ENCODE measurements at regions not wholly inside any gene's neighbourhood (a gene's known extent, or its start where the extent isn't known, plus 50 kb on each side); places are given as distances from the start of the nearest gene placed in this dataset.

DNA sequence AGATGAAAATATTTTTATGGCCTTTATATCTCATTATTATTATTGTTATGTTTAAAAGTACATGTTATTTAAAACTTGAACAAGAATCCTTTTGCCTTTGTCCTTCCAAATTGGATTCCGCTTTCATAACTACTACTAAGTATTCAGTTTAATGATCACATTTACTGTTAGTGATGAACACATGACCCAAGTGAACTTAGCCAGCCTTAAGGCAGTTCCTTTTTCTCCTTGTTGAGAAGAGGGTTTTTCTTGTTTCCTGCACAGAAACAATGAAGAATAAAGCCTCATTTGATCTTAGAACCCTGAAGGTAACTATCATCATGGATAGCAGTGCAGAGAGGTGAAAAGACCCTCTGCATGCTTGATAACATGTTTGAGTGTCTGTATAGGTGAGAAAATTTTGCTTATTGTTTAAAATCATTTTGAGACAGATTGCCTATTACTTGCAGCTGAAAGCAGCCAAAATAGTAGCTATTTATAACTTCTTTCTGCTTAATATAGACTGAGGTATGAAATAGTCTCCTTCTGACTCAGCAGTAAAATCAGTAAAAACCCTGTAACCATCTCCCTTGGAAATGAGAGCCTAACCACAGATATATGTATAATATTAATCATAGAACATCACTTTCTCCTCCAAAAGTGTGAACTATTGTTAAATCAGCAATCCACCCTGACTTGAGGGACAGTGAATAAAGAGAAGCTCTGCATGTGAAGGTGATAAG, 266.2 kb downstream of the SPATA31D1 start:
- DNase-seq (ENCODE audit: low read depth, low spot score), result peak; percentile 55
- in situ Hi-C loops (cut with HindIII; ENCODE audit: low pct_unique_long_range_greater_than_20kb, low sequenced_read_pairs), result no loop called here

DNA sequence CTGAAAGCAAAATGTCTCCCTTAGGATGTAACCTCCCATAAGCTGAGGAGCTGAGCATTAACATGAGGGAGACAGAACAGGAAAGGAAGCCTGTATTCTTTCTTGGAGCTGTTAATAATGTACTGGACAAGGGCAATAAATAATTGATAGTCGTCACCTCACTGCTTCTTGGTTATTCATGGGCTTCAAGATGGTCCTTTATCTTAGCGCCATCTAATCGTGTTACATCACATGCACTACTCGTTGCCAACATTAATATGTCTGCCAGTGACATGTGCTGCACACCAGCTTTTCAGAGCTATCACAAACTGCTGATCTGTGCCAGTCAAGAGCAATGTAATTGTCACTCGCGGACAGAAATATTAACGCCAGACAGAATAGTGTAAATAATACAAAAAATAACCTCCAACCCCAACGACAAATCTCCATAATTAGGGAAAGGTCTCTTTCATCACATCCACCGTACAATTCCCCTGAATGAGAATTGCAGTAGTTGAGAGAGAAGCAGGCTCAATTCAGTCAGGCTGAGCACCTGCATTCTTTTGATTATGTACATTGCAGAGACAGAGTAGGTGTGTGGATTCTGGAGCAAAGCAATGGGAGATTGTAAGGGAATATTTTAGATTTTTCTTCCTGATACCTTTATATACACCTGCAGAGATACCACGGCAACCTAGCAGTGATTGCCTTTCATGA, 267.1 kb downstream of the SPATA31D1 start:
- in situ Hi-C loops (cut with HindIII; ENCODE audit: low pct_unique_long_range_greater_than_20kb, low sequenced_read_pairs), result no loop called here
- DNase-seq (ENCODE audit: low read depth, low spot score), result no peak

DNA sequence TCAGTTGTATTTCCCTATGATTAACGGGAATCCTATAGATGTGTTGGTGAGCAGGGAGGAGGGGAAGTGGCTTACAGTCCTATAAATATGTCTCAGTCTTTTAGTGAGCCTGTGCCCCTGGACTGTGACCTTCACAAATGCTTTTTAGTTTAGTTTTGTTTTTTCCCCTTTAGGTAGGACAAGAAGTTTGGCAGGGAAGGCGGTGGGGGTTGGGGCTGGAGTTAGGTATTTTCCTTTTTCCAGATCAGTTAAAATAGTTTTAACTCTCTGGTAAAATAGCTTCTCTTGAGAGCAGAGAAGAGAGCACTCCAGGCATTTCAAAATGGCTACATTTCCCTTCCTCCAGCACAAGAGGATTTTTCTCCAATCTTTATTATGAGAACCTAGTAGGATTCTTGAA, 272.1 kb downstream of the SPATA31D1 start:
- in situ Hi-C loops (cut with HindIII; ENCODE audit: low pct_unique_long_range_greater_than_20kb, low sequenced_read_pairs), result no loop called here
- no peak for DNase-seq (ENCODE audit: low read depth, low spot score)

DNA sequence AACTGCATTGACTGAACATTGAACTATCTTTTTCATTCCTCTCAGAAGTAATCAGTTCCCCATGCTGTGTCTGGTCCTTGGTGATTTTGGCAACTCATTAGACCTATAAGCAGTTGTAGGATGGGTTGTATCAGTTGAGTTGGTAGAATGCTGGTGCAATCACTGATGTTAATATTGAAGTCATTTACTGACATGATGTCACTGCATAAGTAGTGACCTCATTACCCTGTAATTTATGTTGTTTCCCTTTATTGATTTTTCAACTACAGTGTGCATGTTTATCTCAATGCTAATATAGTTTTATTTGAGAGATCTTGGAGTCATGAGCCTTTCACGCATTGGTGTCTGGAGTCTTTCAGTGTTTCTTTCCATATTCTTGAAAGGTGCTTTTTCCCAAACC, 275.0 kb downstream of the SPATA31D1 start:
- DNase-seq (ENCODE audit: low read depth, low spot score), result no peak
- in situ Hi-C loops (cut with HindIII; ENCODE audit: low pct_unique_long_range_greater_than_20kb, low sequenced_read_pairs), result no loop called here

- in situ Hi-C loops (cut with HindIII; ENCODE audit: low pct_unique_long_range_greater_than_20kb, low sequenced_read_pairs), result no loop called here
- no peak for DNase-seq (ENCODE audit: low read depth, low spot score)
These were observed 282.6 kb downstream of the SPATA31D1 start for GRCh38 chr9:82271106-82271561.

DNA sequence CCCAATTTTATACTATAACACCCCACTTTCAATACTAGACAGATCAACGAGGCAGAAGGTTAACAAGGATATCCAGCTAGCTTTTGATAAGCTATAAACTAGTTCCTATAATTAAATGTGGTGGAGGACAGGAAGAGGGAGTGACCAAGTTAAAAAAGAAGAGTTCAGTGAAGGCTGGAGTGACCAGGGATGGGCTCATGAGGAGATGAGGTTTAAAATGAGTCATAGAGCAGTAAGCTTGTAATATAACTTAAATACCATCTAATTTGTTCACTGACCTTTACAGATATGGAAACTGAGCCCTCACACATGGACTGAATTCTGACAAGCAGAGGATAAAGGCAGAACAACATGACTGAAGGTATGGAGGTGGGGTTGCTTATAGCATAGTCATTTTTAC, 284.5 kb downstream of the SPATA31D1 start:
- in situ Hi-C loops (cut with HindIII; ENCODE audit: low pct_unique_long_range_greater_than_20kb, low sequenced_read_pairs), result no loop called here
- no peak for DNase-seq (ENCODE audit: low read depth, low spot score)

DNA sequence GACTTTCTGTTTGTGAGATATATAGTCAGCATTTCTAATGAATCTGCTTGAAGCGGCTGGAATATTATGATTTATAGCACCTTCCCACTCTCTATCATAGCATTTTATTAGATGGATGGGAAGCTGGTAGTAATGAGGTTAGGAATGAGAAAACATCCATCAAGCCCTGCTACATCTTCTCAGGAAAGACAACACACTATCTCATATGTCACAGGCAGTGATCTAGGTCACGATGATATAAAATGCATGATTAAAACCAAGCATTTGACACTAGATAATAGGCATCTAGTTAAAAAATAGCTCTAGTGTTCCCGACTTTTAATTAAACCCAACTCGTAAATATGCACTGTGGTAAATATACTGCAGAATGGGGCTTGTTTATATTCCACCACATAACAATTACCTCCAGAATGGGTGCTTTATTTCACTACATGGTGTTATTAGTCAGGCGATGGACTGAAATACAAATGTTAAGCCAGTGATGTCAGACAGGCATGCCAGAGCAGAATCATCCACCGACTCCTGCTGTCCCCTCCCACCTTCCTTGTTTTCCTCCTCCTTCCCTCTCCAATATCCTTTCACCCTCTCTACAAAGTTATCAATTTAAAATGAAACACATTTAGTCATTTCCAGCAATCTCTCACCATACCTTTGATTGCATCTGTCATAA, 286.8 kb downstream of the SPATA31D1 start:
- DNase-seq (ENCODE audit: low read depth, low spot score), result no peak
- in situ Hi-C loops (cut with HindIII; ENCODE audit: low pct_unique_long_range_greater_than_20kb, low sequenced_read_pairs), result no loop called here

GRCh38 chr9:82281066-82281465, 292.5 kb downstream of the SPATA31D1 start:
- no peak for DNase-seq (ENCODE audit: low read depth, low spot score)
- in situ Hi-C loops (cut with HindIII; ENCODE audit: low pct_unique_long_range_greater_than_20kb, low sequenced_read_pairs), result no loop called here

- DNase-seq (ENCODE audit: low read depth, low spot score), result no peak
- in situ Hi-C loops (cut with HindIII; ENCODE audit: low pct_unique_long_range_greater_than_20kb, low sequenced_read_pairs), result no loop called here
These were observed 296.2 kb downstream of the SPATA31D1 start for GRCh38 chr9:82284758-82285157.

DNA sequence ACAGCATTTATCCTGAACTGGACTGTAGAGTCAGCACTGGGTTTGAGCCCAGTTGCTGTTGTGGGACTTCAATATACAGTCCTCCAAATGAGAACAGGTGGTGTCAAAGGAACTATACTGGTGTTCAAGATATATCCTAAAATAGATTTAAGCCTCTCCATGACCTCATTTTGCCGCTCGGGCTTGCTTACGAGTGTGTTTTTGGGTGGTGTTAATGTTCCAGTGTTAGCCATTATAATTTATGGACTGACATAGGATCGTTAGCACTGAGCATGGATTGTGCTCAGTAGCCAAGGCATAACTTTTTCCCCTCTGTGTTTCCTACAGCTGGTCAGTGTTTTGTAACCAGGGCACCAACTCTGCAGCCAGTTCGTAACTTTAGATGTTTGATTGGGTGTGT, 306.6 kb downstream of the SPATA31D1 start:
- in situ Hi-C loops (cut with HindIII; ENCODE audit: low pct_unique_long_range_greater_than_20kb, low sequenced_read_pairs), result no loop called here

DNA sequence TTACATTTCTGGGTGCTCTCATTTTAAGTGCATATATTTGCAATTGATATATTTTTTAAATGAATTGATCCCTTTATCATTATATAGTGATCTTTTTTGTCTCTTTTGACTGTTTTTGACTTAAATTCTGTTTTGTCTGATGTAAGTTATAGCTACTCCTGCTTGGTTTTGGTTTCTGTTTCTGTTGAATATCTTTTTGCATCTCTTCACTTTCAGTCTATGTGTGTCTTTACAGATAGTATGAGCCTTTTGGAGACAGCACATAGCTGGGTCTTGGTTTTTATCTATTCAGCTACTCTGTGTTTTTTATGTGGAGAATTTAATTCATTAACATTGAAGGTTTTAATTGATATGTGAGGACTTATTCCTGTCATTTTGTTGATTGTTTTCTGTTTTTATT, 311.3 kb downstream of the SPATA31D1 start:
- in situ Hi-C loops (cut with HindIII; ENCODE audit: low pct_unique_long_range_greater_than_20kb, low sequenced_read_pairs), result no loop called here
- DNase-seq (ENCODE audit: low read depth, low spot score), result no peak

More for the DNA sequence above, 306.6 kb downstream of the SPATA31D1 start:
- no peak for DNase-seq (ENCODE audit: low read depth, low spot score)

DNA sequence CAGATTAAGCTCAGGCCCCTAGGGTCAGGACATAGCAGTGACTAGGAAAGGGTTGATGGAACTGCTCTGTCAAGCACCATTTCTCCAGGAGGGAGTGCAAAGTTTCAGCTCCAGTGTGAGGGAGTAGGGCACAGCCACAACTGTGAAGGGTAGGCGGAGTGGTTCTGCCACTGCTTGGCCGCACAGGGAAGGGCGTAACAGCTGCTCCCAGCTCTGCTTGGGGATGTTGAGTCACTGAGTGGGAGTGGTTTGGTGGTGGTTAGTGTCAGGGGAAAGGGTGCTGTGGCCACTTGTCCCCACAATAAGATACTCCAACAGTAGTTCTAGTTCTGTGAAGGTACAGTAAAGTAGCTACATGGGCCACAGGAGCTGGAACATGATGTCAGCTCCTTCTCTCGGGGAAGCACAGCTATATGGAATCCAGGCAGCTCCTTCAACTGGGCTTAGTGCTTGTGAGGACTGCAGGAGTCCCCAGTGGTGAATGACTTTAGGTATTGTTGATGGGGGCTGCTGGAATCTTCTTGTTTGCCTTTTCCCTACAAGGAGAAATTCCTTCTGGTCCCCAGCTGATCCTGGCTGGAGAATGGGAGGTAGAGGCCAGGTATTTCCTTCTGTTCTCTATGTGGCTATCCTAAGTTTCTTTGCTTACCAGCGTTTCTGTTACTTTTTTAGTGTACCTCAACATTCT, 314.5 kb downstream of the SPATA31D1 start:
- no peak for DNase-seq (ENCODE audit: low read depth, low spot score)

DNA sequence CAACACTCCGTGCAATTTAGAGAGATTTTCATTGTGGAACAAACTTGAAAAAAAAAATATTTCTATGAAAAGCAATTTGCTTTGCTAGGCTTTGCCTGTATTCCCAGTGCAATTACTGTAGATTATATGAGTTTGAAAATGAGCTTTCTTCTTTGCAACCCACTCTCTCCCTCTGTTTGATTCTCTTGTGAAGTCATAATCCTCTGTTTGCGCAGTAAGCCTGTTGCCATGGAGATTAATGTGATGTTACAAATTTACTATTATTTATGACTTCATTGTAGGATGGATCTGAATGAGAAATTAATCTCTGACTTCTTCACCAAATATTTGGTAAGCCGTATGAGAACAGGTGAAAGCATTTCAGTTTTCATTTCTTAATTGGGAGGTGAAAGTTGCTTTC, 320.3 kb downstream of the SPATA31D1 start:
- no peak for DNase-seq (ENCODE audit: low read depth, low spot score)
- in situ Hi-C loops (cut with HindIII; ENCODE audit: low pct_unique_long_range_greater_than_20kb, low sequenced_read_pairs), result no loop called here

More for the DNA sequence above, 314.5 kb downstream of the SPATA31D1 start:
- in situ Hi-C loops (cut with HindIII; ENCODE audit: low pct_unique_long_range_greater_than_20kb, low sequenced_read_pairs), result no loop called here

GRCh38 chr9:82313697-82314096, 325.1 kb downstream of the SPATA31D1 start:
- in situ Hi-C loops (cut with HindIII; ENCODE audit: low pct_unique_long_range_greater_than_20kb, low sequenced_read_pairs), result no loop called here
- no peak for DNase-seq (ENCODE audit: low read depth, low spot score)

DNA sequence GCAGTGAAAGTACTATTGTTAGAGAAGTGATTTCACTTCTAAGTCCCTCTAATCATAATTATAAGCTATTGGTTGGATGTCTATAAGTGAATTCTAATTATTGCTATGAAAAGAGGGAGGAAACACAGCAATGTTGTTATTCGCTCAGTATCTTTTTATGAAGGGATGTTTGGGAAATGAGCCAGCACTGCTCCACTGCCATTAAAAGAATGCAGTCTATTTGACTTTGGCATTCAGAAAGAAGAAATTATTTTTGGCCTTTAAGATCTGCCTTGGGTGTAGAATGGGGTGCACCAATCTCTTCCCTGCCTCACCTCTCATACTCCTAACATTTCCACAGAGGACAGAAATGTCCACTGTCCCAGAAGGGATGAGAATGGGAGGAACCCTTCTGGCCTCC, 332.0 kb downstream of the SPATA31D1 start:
- DNase-seq (ENCODE audit: low read depth, low spot score), result no peak
- in situ Hi-C loops (cut with HindIII; ENCODE audit: low pct_unique_long_range_greater_than_20kb, low sequenced_read_pairs), result no loop called here

- no peak for DNase-seq (ENCODE audit: low read depth, low spot score)
- in situ Hi-C loops (cut with HindIII; ENCODE audit: low pct_unique_long_range_greater_than_20kb, low sequenced_read_pairs), result no loop called here
These were observed 337.3 kb downstream of the SPATA31D1 start for GRCh38 chr9:82325907-82326306.

DNA sequence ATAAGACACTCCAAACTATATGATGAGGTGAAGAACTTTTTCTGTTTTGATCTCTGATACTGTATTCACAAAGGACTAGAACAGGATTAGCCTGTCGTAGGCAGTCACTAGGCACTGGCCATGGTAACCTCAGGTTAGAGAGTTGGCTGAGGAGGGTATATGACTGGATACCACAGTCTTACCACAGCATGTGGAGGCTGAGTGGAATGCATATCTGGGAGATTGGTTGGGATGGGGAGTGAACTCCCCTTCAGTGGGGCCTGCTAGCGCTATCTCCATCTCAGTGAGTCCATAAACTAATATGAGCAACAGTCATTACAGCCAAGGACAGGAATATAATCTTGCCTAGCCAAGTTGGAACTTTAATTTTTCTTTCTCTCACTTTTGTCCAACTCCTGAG, 339.1 kb downstream of the SPATA31D1 start:
- DNase-seq (ENCODE audit: low read depth, low spot score), result no peak
- in situ Hi-C loops (cut with HindIII; ENCODE audit: low pct_unique_long_range_greater_than_20kb, low sequenced_read_pairs), result no loop called here

GRCh38 chr9:82331079-82331478, 342.5 kb downstream of the SPATA31D1 start:
- in situ Hi-C loops (cut with HindIII; ENCODE audit: low pct_unique_long_range_greater_than_20kb, low sequenced_read_pairs), result no loop called here
- no peak for DNase-seq (ENCODE audit: low read depth, low spot score)
